WTC11 (cell line): ENCODE measurements at regions not wholly inside any gene's neighbourhood (a gene's known extent, or its start where the extent isn't known, plus 50 kb on each side); places are given as distances from the start of the nearest gene placed in this dataset.

Experiments used
- ATAC-seq: fragments of 200-7000 bp; cut with Tn5 transposase; 2 replicates; pipeline ENCODE4 v1.10.0; 2021; ENCODE audit warnings: mild to moderate bottlenecking, moderate library complexity
- CTCF ChIA-PET: fragments of 300-600 bp; sonication (Branson Sonifier 250); formaldehyde crosslinking; loops from one replicate; lab custom pipeline; 2021; ENCODE audit warnings: antibody characterized with exemption; lab: Charles Lee
- POLR2A ChIA-PET: fragments of 350-600 bp; sonication (Branson Sonifier 250); formaldehyde crosslinking; loops from one replicate; lab custom pipeline; 2021; ENCODE audit warnings: antibody characterized with exemption; lab: Charles Lee
- DNase-seq: peaks from one replicate; pipeline ENCODE4 v3.0.0; 2021; ENCODE audit warnings: low spot score
- H3K27ac Mint-ChIP-seq: 2 replicates; pipeline ENCODE4 v1.8.0; 2021; ENCODE audit warnings: mixed read lengths
- H3K27me3 Mint-ChIP-seq: 2 replicates; pipeline ENCODE4 v1.8.0; 2021; ENCODE audit warnings: low read depth, mild to moderate bottlenecking, moderate library complexity, mixed read lengths
- H3K36me3 Mint-ChIP-seq: 2 replicates; pipeline ENCODE4 v1.8.0; 2021; ENCODE audit warnings: mixed read lengths
- H3K4me1 Mint-ChIP-seq: 2 replicates; pipeline ENCODE4 v1.8.0; 2022; ENCODE audit warnings: mixed read lengths
- H3K4me3 Mint-ChIP-seq: 2 replicates; pipeline ENCODE4 v1.8.0; 2021; ENCODE audit warnings: mild to moderate bottlenecking, moderate library complexity, mixed read lengths
- H3K9me3 Mint-ChIP-seq: 2 replicates; pipeline ENCODE4 v1.8.0; 2021; ENCODE audit warnings: mixed read lengths
- ATF1 ChIP-seq: sonication (generic); formaldehyde crosslinking; IDR thresholded peaks from 2 replicates; pipeline ENCODE4 v1.8.1; 2023; ENCODE audit warnings: mild to moderate bottlenecking, moderate library complexity, missing genetic modification reagents
- CDX4 ChIP-seq: fragments of 250-450 bp; sonication (Bioruptor Pico); IDR thresholded peaks from 2 replicates; pipeline ENCODE4 v1.9.0; 2021; ENCODE audit warnings: moderate library complexity, mild to moderate bottlenecking, inconsistent platforms, borderline replicate concordance
- EMX1 ChIP-seq: fragments of 250-450 bp; sonication (Bioruptor Pico); IDR thresholded peaks from 2 replicates; pipeline ENCODE4 v1.8.0; 2021; ENCODE audit warnings: mild to moderate bottlenecking
- FOXP4 ChIP-seq: sonication (generic); formaldehyde crosslinking; IDR thresholded peaks from 2 replicates; pipeline ENCODE4 v1.8.0; 2022; ENCODE audit warnings: mild to moderate bottlenecking, missing genetic modification reagents
- GRHL2 ChIP-seq: fragments of 250-450 bp; sonication (Bioruptor Pico); IDR thresholded peaks from 2 replicates; pipeline ENCODE4 v1.8.0; 2022; ENCODE audit warnings: mild to moderate bottlenecking, moderate library complexity; ENCODE audit not compliant: insufficient replicate concordance, severe bottlenecking
- GTF2I ChIP-seq: fragments of 250-450 bp; sonication (Bioruptor Pico); conservative IDR thresholded peaks from 2 replicates; pipeline ENCODE4 v1.4.0; 2021; ENCODE audit warnings: mild to moderate bottlenecking
- NFATC4 ChIP-seq: fragments of 250-450 bp; sonication (Bioruptor Pico); IDR thresholded peaks from 2 replicates; pipeline ENCODE4 v1.9.0; 2021; ENCODE audit warnings: mild to moderate bottlenecking
- RORB ChIP-seq: fragments of 250-450 bp; sonication (Bioruptor Pico); IDR thresholded peaks from 2 replicates; pipeline ENCODE4 v1.9.0; 2021; ENCODE audit warnings: mild to moderate bottlenecking
- SMAD3 ChIP-seq: sonication (generic); formaldehyde crosslinking; IDR thresholded peaks from 2 replicates; pipeline ENCODE4 v1.8.0; 2022; ENCODE audit warnings: missing genetic modification reagents, mild to moderate bottlenecking, borderline replicate concordance
- STAT6 ChIP-seq: sonication (generic); formaldehyde crosslinking; conservative IDR thresholded peaks from 2 replicates; pipeline ENCODE4 v1.8.1; 2023; ENCODE audit warnings: mild to moderate bottlenecking, low read depth, missing genetic modification reagents, moderate library complexity
- TCF7 ChIP-seq: sonication (generic); formaldehyde crosslinking; IDR thresholded peaks from 2 replicates; pipeline ENCODE4 v1.8.0; 2022; ENCODE audit warnings: mild to moderate bottlenecking, low read depth, missing genetic modification reagents, moderate library complexity
- ZNF263 ChIP-seq: sonication (generic); formaldehyde crosslinking; IDR thresholded peaks from 2 replicates; pipeline ENCODE4 v1.8.1; 2022; ENCODE audit warnings: low read depth, mild to moderate bottlenecking, moderate library complexity, missing genetic modification reagents
- ZNF423 ChIP-seq: fragments of 250-450 bp; sonication (Bioruptor Pico); IDR thresholded peaks from 2 replicates; pipeline ENCODE4 v2.1.2; 2022; ENCODE audit warnings: mild to moderate bottlenecking, moderate library complexity
- ZNF671 ChIP-seq: fragments of 250-450 bp; sonication (Bioruptor Pico); IDR thresholded peaks from 2 replicates; pipeline ENCODE4 v1.8.0; 2021; ENCODE audit warnings: mild to moderate bottlenecking
- TF ChIP-seq, protein P1 (sequence below): sonication (generic); formaldehyde crosslinking; IDR thresholded peaks from 2 replicates; pipeline ENCODE4 v1.8.1; 2022; ENCODE audit warnings: mild to moderate bottlenecking, moderate library complexity, missing genetic modification reagents
- TF ChIP-seq, protein P2 (sequence below): sonication (generic); formaldehyde crosslinking; IDR thresholded peaks from 2 replicates; pipeline ENCODE4 v1.8.1; 2023; ENCODE audit warnings: mild to moderate bottlenecking, missing genetic modification reagents, borderline replicate concordance
- TF ChIP-seq, protein P3 (sequence below): fragments of 250-450 bp; sonication (Bioruptor Pico); IDR thresholded peaks from 2 replicates; pipeline ENCODE4 v1.8.0; 2021; ENCODE audit warnings: mild to moderate bottlenecking
- TF ChIP-seq, protein P4 (sequence below): sonication (generic); formaldehyde crosslinking; IDR thresholded peaks from 2 replicates; pipeline ENCODE4 v1.8.1; 2023; ENCODE audit warnings: mild to moderate bottlenecking, missing genetic modification reagents

- H3K36me3 Mint-ChIP-seq = no peaks in the 10 kb centered on the region
- DNase-seq = no peak
- no peak overlapping the region for H3K4me3 Mint-ChIP-seq
- H3K9me3 Mint-ChIP-seq = peaks cover 3% of the 10 kb centered on the region; the same call in 1 of the 2 replicates
- TF ChIP-seq, protein P1, sequence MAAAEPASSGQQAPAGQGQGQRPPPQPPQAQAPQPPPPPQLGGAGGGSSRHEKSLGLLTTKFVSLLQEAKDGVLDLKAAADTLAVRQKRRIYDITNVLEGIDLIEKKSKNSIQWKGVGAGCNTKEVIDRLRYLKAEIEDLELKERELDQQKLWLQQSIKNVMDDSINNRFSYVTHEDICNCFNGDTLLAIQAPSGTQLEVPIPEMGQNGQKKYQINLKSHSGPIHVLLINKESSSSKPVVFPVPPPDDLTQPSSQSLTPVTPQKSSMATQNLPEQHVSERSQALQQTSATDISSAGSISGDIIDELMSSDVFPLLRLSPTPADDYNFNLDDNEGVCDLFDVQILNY (CRISPR knock-in tag) = no peak
- TF ChIP-seq, protein P2, sequence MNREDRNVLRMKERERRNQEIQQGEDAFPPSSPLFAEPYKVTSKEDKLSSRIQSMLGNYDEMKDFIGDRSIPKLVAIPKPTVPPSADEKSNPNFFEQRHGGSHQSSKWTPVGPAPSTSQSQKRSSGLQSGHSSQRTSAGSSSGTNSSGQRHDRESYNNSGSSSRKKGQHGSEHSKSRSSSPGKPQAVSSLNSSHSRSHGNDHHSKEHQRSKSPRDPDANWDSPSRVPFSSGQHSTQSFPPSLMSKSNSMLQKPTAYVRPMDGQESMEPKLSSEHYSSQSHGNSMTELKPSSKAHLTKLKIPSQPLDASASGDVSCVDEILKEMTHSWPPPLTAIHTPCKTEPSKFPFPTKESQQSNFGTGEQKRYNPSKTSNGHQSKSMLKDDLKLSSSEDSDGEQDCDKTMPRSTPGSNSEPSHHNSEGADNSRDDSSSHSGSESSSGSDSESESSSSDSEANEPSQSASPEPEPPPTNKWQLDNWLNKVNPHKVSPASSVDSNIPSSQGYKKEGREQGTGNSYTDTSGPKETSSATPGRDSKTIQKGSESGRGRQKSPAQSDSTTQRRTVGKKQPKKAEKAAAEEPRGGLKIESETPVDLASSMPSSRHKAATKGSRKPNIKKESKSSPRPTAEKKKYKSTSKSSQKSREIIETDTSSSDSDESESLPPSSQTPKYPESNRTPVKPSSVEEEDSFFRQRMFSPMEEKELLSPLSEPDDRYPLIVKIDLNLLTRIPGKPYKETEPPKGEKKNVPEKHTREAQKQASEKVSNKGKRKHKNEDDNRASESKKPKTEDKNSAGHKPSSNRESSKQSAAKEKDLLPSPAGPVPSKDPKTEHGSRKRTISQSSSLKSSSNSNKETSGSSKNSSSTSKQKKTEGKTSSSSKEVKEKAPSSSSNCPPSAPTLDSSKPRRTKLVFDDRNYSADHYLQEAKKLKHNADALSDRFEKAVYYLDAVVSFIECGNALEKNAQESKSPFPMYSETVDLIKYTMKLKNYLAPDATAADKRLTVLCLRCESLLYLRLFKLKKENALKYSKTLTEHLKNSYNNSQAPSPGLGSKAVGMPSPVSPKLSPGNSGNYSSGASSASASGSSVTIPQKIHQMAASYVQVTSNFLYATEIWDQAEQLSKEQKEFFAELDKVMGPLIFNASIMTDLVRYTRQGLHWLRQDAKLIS = no peak
- TF ChIP-seq CDX4 (no peak), STAT6 (CRISPR knock-in tag) (no peak), SMAD3 (no peak), TCF7 (CRISPR knock-in tag) (no peak), ZNF263 (CRISPR knock-in tag) (no peak), RORB (CRISPR knock-in tag) (no peak), FOXP4 (no peak), ZNF671 (no peak), NFATC4 (no peak), GTF2I (CRISPR knock-in tag) (no peak), ZNF423 (CRISPR knock-in tag) (no peak), ATF1 (no peak), EMX1 (no peak), GRHL2 (CRISPR knock-in tag) (no peak)
- TF ChIP-seq, protein P3, sequence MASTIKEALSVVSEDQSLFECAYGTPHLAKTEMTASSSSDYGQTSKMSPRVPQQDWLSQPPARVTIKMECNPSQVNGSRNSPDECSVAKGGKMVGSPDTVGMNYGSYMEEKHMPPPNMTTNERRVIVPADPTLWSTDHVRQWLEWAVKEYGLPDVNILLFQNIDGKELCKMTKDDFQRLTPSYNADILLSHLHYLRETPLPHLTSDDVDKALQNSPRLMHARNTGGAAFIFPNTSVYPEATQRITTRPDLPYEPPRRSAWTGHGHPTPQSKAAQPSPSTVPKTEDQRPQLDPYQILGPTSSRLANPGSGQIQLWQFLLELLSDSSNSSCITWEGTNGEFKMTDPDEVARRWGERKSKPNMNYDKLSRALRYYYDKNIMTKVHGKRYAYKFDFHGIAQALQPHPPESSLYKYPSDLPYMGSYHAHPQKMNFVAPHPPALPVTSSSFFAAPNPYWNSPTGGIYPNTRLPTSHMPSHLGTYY = no peak
- TF ChIP-seq, protein P4, sequence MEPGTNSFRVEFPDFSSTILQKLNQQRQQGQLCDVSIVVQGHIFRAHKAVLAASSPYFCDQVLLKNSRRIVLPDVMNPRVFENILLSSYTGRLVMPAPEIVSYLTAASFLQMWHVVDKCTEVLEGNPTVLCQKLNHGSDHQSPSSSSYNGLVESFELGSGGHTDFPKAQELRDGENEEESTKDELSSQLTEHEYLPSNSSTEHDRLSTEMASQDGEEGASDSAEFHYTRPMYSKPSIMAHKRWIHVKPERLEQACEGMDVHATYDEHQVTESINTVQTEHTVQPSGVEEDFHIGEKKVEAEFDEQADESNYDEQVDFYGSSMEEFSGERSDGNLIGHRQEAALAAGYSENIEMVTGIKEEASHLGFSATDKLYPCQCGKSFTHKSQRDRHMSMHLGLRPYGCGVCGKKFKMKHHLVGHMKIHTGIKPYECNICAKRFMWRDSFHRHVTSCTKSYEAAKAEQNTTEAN = no peak
- TF ChIP-seq, all 79 proteins: peak for 0
- CTCF ChIA-PET = no interaction called here
- Mint-ChIP-seq H3K4me1 (peaks cover 28% of the 10 kb centered on the region), H3K27ac (no peak overlapping the region), H3K27me3 (no peaks in the 10 kb centered on the region)
- no peak for ATAC-seq
- POLR2A ChIA-PET = no interaction called here
These were observed 240.5 kb downstream of the SOX2 start for GRCh38 chr3:181952221-181952620.
